Vagina (tissue), 2 donors: ENCODE measurements at regions not wholly inside any gene's neighbourhood (a gene's known extent, or its start where the extent isn't known, plus 50 kb on each side); places are given as distances from the start of the nearest gene placed in this dataset.

Experiments used
- DNase-seq, 2 donors: peaks; one replicate each; pipeline ENCODE4 v3.0.0-alpha.2; 2017; ENCODE audit errors: extremely low spot score in 2 of 2
- H3K27ac ChIP-seq: fragments of 200-600 bp; sonication (generic); one replicate; pipeline ENCODE4 v1.5.1; 2019
- H3K27me3 ChIP-seq: fragments of 200-600 bp; sonication (generic); one replicate; pipeline ENCODE4 v1.5.1; 2019
- H3K36me3 ChIP-seq, 2 donors: fragments of 200-600 bp; sonication (generic); one replicate each; pipeline ENCODE4 v1.5.1; 2017 to 2019
- H3K4me1 ChIP-seq: fragments of 200-600 bp; sonication (generic); one replicate; pipeline ENCODE4 v1.5.1; 2019
- H3K4me3 ChIP-seq, 2 donors: fragments of 200-600 bp; sonication (generic); 1 replicate in 1 of 2; 2 replicates in 1 of 2; pipeline ENCODE4 v1.5.1; 2016 to 2019
- H3K9me3 ChIP-seq: fragments of 200-600 bp; sonication (generic); one replicate; pipeline ENCODE4 v1.5.1; 2019
- POLR2A ChIP-seq, 2 donors: fragments of 450-650 bp; IDR thresholded peaks; one replicate each; pipeline ENCODE4 v1.6.1; 2017; ENCODE audit warnings: antibody characterized with exemption in 2 of 2, mild to moderate bottlenecking in 2 of 2, moderate library complexity in 2 of 2
- POLR2AphosphoS5 ChIP-seq, 2 donors: sonication (generic); formaldehyde crosslinking; IDR thresholded peaks; one replicate each; pipeline ENCODE4 v1.9.0; 2017; ENCODE audit warnings: antibody characterized with exemption in 2 of 2, mild to moderate bottlenecking in 2 of 2, low read depth in 1 of 2; ENCODE audit not compliant: insufficient read depth in 1 of 2
- intact Hi-C: fragments of 100-400 bp; cut with DNase I; formaldehyde crosslinking; loops from one replicate; pipeline ENCODE4 v1.15.1; 2023
- TF ChIP-seq, protein P1 (sequence below), 3 experiments: fragments of 450-650 bp in 2 of 3; fragments of 200-600 bp in 1 of 3; sonication (generic) in 1 of 3; IDR thresholded peaks; one replicate each; pipeline ENCODE4 v1.5.1; 2017 to 2019; ENCODE audit warnings: antibody characterized with exemption in 3 of 3, mild to moderate bottlenecking in 2 of 3, moderate library complexity in 2 of 3

DNA sequence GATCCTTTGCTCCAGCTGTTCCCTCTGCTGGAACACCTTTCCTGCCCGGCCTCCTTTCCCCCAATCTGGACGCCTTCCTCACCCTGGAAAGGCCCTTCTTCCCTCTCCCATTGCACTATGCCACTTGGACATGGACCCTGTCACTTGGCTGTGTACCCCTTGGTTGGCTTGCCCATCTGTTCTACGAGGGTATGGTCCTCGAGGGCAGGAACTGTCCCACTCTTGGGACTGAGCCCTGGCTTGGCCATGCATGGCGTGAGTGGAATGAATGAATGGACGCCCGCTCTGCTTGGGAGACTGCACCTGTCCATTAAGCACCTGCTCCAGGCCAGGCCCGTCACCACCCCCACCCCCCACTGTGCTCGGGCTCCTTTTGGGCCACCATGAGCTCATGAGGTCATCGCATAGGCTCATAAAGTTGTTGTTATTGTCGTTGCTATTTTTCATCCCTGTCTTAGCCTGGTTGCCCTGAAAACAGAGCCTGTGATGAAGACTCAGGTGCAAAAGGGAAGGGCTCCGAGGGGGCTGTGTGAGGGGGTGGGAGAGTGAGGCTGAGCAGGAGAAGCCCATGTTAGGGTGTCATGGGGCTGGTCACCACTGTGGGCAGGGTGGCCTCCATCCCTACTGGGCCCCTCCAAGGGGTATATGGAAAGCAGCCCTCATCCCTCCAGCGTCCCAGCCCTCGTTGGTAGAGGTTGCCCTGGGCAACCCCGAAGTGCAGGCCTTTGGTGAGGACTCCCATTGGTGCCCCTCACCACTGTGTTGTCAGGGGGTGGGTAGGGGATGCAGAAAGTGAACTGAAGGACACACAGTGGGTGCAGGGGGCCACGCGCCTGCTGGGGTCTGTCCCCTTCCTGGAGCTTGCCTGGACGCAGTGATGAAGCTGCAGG lies 57.2 kb upstream of the IER5L start:
- H3K4me3 ChIP-seq = no peak overlapping the region
- TF ChIP-seq POLR2A (IDR thresholded peaks at IDR 0.05) (no peak), POLR2AphosphoS5 (IDR thresholded peaks at IDR 0.05; ENCODE audit: insufficient read depth in 1 of 2, low read depth in 1 of 2) (no peak)
- TF ChIP-seq, protein P1, sequence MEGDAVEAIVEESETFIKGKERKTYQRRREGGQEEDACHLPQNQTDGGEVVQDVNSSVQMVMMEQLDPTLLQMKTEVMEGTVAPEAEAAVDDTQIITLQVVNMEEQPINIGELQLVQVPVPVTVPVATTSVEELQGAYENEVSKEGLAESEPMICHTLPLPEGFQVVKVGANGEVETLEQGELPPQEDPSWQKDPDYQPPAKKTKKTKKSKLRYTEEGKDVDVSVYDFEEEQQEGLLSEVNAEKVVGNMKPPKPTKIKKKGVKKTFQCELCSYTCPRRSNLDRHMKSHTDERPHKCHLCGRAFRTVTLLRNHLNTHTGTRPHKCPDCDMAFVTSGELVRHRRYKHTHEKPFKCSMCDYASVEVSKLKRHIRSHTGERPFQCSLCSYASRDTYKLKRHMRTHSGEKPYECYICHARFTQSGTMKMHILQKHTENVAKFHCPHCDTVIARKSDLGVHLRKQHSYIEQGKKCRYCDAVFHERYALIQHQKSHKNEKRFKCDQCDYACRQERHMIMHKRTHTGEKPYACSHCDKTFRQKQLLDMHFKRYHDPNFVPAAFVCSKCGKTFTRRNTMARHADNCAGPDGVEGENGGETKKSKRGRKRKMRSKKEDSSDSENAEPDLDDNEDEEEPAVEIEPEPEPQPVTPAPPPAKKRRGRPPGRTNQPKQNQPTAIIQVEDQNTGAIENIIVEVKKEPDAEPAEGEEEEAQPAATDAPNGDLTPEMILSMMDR (IDR thresholded peaks at IDR 0.05) = no peak
- peaks cover 17% of the 10 kb centered on the region for H3K4me1 ChIP-seq
- no peaks in the 10 kb centered on the region for H3K36me3 ChIP-seq
- H3K27me3 ChIP-seq = no peaks in the 10 kb centered on the region
- H3K9me3 ChIP-seq = no peaks in the 10 kb centered on the region
- no peak overlapping the region for H3K27ac ChIP-seq
- DNase-seq = no peak
- intact Hi-C loops = no loop called here

DNA sequence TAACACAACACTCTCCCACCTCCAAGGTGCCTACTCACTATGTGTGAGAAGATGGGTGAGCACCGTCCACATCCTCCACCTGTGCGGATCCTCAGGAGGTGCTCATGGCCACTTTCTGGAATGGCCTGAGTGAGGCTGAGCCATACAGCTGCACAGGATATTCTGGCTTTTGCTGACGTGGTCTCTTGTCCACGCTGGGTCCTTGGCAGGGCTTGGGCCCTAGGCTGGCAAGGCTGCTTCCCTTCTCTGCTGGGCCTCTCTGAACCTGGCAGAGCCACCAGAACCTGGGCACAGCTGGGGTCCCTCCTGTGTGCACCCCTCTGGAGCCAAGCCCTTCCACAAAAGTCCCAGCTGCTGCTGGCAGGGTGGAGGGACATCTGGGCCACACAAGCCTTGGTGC lies 56.4 kb upstream of the IER5L start:
- DNase-seq = no peak
- intact Hi-C loops = no loop called here
- TF ChIP-seq POLR2A (IDR thresholded peaks at IDR 0.05) (no peak), POLR2AphosphoS5 (IDR thresholded peaks at IDR 0.05; ENCODE audit: insufficient read depth in 1 of 2, low read depth in 1 of 2) (no peak)
- TF ChIP-seq, protein P1 (IDR thresholded peaks at IDR 0.05) = no peak
- Histone ChIP-seq H3K9me3 (no peaks in the 10 kb centered on the region), H3K4me3 (no peak overlapping the region), H3K4me1 (peaks cover 17% of the 10 kb centered on the region), H3K36me3 (no peaks in the 10 kb centered on the region), H3K27ac (no peak overlapping the region), H3K27me3 (no peaks in the 10 kb centered on the region)

DNA sequence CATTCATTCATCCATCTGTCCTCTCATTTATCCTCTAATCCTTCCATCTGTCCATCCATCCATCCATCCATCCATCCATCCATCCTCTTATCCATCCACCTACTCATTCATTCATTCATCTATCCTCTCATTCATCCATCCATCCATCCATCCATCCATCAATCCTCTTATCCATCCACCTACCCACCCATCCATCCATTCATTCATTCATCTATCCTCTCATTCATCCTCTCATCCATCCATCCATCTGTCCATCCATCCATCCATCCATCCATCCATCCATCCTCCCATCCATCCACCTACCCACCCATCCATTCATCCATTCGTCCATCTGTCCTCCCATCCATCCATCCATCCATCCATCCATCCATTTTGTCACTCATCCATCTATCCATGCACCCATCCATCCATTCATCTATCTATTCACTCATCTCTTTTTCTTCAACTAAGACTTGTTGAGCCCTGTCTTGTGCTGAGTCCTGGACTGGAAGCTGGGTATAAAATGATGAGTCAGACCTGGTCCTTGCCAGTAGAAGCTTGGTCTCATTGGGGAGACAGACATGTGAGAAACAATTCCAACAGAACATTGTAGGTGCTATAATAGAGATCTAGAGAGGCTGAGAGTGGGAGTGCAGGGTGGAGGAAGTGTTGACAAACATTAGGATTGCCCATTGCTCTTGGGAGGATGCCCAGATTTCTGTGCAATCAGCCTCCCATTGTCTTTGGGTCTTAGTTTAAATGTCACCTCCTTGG lies 55.0 kb upstream of the IER5L start:
- H3K9me3 ChIP-seq = no peaks in the 10 kb centered on the region
- no peak overlapping the region for H3K4me3 ChIP-seq
- intact Hi-C loops = no loop called here
- no peaks in the 10 kb centered on the region for H3K36me3 ChIP-seq
- no peak for DNase-seq
- H3K4me1 ChIP-seq = peaks cover 17% of the 10 kb centered on the region
- TF ChIP-seq, protein P1 (IDR thresholded peaks at IDR 0.05) = no peak
- TF ChIP-seq POLR2A (IDR thresholded peaks at IDR 0.05) = no peak
- no peak for TF ChIP-seq POLR2AphosphoS5 (IDR thresholded peaks at IDR 0.05; ENCODE audit: insufficient read depth in 1 of 2, low read depth in 1 of 2)
- no peak overlapping the region for H3K27ac ChIP-seq
- no peaks in the 10 kb centered on the region for H3K27me3 ChIP-seq

DNA sequence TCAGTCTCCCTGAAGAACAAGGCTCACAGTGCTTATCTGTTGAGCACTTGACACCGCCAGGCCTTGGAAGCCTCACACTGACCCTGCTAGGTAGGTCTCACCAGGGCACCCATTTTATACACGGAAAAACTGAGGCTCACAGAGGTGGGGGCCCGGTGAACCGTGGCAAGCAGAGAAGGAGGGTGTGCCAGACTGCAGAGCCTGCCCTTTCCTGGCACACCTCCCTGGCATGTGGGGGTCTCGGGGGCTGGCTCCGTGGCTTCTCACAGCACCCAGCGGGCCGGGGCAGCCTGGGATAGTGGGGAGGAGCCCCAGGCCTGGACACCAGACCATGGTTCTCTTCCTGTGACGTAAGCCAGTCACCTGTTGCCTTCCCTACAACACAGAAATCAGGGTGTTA lies 53.7 kb upstream of the IER5L start:
- intact Hi-C loops = no loop called here
- no peak overlapping the region for H3K4me3 ChIP-seq
- H3K4me1 ChIP-seq = peaks cover 5% of the 10 kb centered on the region

More for the DNA sequence above, 53.7 kb upstream of the IER5L start:
- Histone ChIP-seq H3K27ac (no peak overlapping the region), H3K9me3 (no peaks in the 10 kb centered on the region), H3K27me3 (no peaks in the 10 kb centered on the region), H3K36me3 (no peaks in the 10 kb centered on the region)
- no peak for DNase-seq
- TF ChIP-seq, protein P1 (IDR thresholded peaks at IDR 0.05) = no peak
- TF ChIP-seq POLR2AphosphoS5 (IDR thresholded peaks at IDR 0.05; ENCODE audit: insufficient read depth in 1 of 2, low read depth in 1 of 2) (no peak), POLR2A (IDR thresholded peaks at IDR 0.05) (no peak)
